Urinary bladder (tissue), 3 donors: ENCODE measurements at regions not wholly inside any gene's neighbourhood (a gene's known extent, or its start where the extent isn't known, plus 50 kb on each side); places are given as distances from the start of the nearest gene placed in this dataset.

Experiments
- DNase-seq: peaks from one replicate; pipeline ENCODE4 v3.0.0-alpha.2; 2015; ENCODE audit errors: extremely low spot score
- H3K27ac ChIP-seq: one replicate; pipeline ENCODE4 v1.5.1; 2013; ENCODE audit warnings: low read depth, mild to moderate bottlenecking, moderate library complexity
- H3K36me3 ChIP-seq: one replicate; pipeline ENCODE4 v1.6.1; 2013; ENCODE audit warnings: mild to moderate bottlenecking, moderate library complexity; ENCODE audit not compliant: insufficient read depth
- H3K4me1 ChIP-seq: one replicate; pipeline ENCODE4 v1.6.1; 2013; ENCODE audit warnings: mild to moderate bottlenecking, moderate library complexity; ENCODE audit not compliant: insufficient read depth
- H3K4me3 ChIP-seq: one replicate; pipeline ENCODE4 v1.5.1; 2013; ENCODE audit warnings: low read depth, low read length
- WGBS: extraction: QIAGEN DNeasy Blood & Tissue Kit; methylation state at CpG from one replicate; pipeline ENCODE4 v1.1.7; 2013; 5-methylcytosine and 5-hydroxymethylcytosine counted together
- donor health status: healthy with polysubstance abuse.
- donor health status: healthy.

DNA sequence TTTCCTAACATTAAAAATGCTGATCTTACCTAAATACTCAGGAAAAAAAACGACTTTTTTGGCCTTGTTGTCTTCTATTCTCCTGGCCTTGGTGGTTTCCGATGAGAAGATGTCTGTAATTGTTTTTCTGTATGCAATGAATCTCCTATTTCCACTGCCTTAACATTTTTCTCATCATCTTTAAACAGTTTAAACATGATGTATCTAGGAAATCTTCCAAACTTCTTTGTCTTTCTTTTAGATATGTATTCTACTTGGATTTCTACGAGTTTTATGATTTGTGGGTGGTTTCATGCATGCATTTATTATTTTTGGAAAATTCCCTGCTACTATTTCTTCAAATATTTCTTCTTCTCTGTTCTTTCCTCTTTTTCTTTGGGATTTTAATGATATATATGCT lies 288.6 kb upstream of the GYPC start:
- H3K36me3 ChIP-seq = no peaks in the 10 kb centered on the region
- no peak overlapping the region for H3K27ac ChIP-seq
- DNase-seq = no peak
- no peaks in the 10 kb centered on the region for H3K4me1 ChIP-seq
- H3K4me3 ChIP-seq = no peak overlapping the region
- 62% methylated on average over 3 of the region's 3 CpGs for WGBS

DNA sequence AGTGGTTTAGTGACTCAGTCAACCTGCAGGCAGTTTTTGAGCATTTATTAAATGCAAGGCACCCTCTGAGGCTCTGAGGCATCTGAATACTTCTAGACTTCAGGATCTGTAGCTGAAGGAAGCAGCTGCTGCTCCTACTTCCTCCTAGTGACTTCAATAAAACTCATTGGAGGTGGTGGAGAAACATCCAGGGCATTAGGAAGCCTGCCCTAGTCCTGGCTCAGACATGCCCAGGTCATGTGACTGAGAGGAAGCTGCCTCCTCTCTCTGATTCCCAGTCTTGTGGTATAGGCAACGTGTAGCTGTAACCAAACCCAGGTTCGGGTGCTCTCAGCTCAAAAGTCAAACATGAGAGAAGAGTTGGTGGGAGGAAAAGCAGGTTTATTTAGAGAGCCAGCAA lies 287.2 kb upstream of the GYPC start:
- H3K4me1 ChIP-seq = peaks cover 2% of the 10 kb centered on the region
- WGBS = 76% methylated on average over 2 of the region's 2 CpGs
- no peaks in the 10 kb centered on the region for H3K36me3 ChIP-seq
- H3K27ac ChIP-seq = no peak overlapping the region
- no peak for DNase-seq
- H3K4me3 ChIP-seq = no peak overlapping the region

DNA sequence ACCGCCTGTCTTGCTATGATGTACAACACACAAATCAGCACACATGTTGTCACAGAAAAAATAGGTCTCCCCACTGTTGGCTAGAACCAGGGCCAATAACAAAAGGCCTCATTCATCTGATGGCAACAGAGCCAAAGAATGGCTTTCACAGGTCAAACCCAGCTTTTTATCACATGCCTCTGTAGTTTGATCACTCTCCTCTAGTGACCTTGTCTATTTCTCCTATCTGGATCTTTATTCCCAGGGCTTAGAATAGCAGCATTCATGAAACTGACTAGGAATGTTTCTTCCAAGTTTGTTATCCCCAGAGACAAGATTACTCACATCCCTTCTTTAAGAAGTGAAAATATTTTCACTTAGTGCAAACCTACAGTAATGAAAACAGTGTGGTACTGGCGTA lies 285.8 kb upstream of the GYPC start:
- Histone ChIP-seq H3K27ac (no peak overlapping the region), H3K4me1 (peaks cover 2% of the 10 kb centered on the region), H3K36me3 (no peaks in the 10 kb centered on the region), H3K4me3 (no peak overlapping the region)
- DNase-seq = no peak
- 71% methylated on average over 2 of the region's 2 CpGs for WGBS

DNA sequence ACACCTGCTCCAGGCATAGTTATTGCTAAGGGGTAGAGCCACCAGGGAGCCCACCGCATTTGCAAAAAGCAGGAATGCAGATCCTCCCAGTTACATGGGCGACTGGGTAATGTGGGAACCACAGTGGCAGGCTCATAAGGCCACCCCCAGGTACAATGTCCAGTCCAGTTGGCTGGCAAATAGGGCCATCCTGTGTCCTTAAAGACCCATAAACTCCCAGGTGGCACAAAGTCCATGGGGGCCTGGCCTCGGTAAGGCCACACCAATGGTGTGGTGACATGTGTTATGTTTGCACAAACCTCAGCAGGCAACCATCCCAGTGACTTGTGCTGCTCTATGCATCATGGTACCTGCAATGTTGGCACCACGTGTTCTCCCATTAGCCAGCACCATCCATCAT lies 283.6 kb upstream of the GYPC start:
- peaks cover 2% of the 10 kb centered on the region for H3K4me1 ChIP-seq
- H3K4me3 ChIP-seq = no peak overlapping the region
- no peaks in the 10 kb centered on the region for H3K36me3 ChIP-seq
- no peak overlapping the region for H3K27ac ChIP-seq
- WGBS = 95% methylated on average over 4 of the region's 4 CpGs
- no peak for DNase-seq

DNA sequence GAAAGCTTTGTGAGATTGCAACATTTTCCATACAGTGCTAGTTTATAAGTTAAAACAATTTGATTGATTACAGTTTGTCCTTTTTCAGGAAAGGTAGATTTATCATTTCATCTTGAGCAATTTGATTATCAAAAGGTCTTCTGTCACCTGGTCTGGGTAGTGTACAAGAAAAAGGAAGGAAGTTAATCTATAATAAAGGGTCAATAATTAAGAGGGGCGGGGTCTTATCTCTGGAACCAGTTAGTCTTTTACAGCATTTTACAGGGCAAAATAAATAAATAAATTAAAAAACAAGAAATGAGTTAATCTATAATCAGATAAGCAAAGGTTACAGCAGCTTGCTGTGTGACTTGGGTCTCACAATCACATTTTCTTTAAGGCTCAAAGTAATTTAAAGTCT lies 277.8 kb upstream of the GYPC start:
- WGBS = 84% methylated on average over 1 of the region's 1 CpG
- no peak for DNase-seq
- Histone ChIP-seq H3K4me3 (no peak overlapping the region), H3K27ac (no peak overlapping the region), H3K4me1 (peaks cover 2% of the 10 kb centered on the region), H3K36me3 (no peaks in the 10 kb centered on the region)

DNA sequence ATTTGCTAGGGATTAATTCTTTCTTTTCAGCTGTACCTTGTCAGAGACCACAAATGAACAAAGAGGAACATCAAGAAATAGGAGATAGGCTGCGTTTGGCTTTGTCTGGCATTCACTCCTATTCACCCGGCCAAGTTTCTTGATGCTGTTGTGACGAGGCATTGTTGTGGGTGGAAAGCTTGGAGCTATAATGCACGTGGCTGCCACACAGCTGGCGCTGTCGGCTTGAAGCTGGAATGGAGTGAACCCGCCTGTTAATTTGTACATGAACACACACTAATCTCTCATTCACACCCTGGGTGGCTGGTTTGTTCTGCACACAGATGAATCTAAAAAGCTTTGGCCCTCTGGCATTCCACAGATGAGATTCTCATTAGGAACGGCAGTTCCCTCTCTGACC lies 274.9 kb upstream of the GYPC start:
- H3K4me3 ChIP-seq = no peak overlapping the region
- DNase-seq = no peak
- H3K36me3 ChIP-seq = no peaks in the 10 kb centered on the region
- H3K27ac ChIP-seq = no peak overlapping the region
- no peaks in the 10 kb centered on the region for H3K4me1 ChIP-seq
- 69% methylated on average over 8 of the region's 8 CpGs for WGBS

DNA sequence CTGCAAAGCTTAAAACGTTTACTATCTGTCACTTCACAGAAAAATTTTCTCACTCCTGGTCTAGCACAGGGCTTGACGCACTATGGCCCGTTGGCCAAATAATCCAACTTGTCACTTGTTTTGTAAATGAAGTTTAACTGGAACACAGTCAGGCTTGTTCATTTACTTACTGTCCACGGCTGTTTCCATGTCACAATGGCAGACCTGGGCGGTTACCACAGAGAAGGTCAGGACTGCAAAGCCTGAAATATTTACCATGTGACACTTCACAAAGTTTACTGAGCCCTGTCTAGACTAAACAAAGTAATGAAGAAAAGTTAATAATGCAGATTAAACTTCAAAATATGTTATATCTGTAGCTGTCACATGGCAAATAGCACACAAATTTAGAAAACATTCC lies 273.0 kb upstream of the GYPC start:
- Histone ChIP-seq H3K4me1 (no peaks in the 10 kb centered on the region), H3K27ac (no peak overlapping the region), H3K4me3 (no peak overlapping the region), H3K36me3 (no peaks in the 10 kb centered on the region)
- DNase-seq = no peak
- WGBS = 80% methylated on average over 5 of the region's 5 CpGs

DNA sequence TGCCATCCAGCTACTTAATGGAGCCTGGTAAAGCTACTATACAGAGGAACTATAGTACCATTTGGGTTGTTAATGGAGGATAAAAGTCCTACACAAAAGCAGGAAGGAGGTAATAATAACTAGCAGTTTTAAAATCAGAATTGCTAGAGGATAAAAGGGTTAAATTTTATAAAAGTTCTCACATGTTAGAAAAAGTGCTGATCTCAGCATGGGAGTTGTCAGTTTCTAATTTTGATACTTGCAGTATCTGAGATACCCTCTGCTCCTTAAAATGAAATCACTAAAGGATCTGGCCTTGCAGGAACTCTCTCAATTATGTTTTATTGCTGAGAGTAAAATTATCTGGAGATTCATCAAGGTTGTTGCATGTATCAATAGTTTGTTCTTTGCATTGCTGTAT lies 272.2 kb upstream of the GYPC start:
- no peak for DNase-seq
- H3K27ac ChIP-seq = no peak overlapping the region
- H3K4me1 ChIP-seq = no peaks in the 10 kb centered on the region
- no peak overlapping the region for H3K4me3 ChIP-seq
- no peaks in the 10 kb centered on the region for H3K36me3 ChIP-seq

DNA sequence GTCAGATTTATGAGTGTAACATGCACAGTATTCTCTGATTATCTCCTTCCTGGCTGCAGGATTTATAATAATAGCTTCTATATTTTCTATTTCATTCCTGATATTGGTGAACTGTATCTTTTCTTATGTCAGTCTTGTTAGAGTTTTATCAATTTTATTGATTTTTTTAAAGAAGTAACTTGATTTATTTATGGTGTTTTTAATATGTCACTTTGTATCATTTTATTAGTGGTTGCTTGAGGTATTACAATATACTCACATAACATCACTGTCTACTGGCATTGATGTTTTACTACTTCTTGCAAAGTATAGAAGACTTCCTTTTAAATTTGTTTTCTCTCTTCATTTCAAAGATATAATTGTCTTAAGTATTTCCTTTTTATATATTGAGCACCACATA lies 270.5 kb upstream of the GYPC start:
- Histone ChIP-seq H3K4me3 (no peak overlapping the region), H3K4me1 (no peaks in the 10 kb centered on the region), H3K36me3 (no peaks in the 10 kb centered on the region), H3K27ac (no peak overlapping the region)
- no peak for DNase-seq

DNA sequence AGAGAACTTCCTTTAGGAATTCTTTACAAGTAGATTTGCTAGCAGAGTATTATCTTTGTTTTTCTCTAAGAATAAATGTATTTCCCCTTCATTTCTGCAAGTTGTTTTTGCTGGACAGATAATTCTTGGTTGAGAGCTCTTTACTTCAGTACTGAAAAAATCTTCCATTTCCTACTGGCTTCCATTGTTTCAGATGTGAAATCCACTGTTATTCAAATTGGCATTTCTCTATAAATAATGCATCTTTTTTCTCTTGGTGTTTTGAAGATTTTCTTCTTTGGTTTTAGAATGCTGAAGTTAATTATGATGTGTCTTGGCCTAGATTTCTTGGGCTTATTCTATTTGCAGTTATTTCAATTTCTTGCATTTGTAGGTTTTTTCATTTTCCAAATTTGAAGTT lies 270.0 kb upstream of the GYPC start:
- H3K4me3 ChIP-seq = no peak overlapping the region
- H3K4me1 ChIP-seq = no peaks in the 10 kb centered on the region
- no peak for DNase-seq
- H3K36me3 ChIP-seq = no peaks in the 10 kb centered on the region
- H3K27ac ChIP-seq = no peak overlapping the region

DNA sequence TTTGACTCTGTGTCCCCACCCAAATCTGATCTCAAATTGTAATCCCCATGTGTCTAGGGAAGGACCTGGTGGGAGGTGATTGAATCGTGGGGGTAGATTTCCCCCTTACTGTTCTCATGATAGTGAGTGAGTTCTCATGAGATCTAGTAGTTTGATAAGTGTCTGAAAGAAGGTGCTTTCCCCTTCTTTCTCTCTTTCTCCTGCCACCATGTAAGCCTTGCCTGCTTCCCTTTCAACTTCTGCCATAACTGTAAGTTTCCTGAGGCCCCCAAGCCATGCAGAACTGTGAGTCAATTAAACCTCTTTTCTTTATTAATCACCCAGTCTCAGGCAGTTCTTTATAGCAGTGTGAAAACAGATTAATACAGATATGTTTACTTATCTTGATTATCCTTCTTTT lies 266.5 kb upstream of the GYPC start:
- 76% methylated on average over 1 of the region's 1 CpG for WGBS
- Histone ChIP-seq H3K4me1 (no peaks in the 10 kb centered on the region), H3K36me3 (no peaks in the 10 kb centered on the region), H3K4me3 (no peak overlapping the region), H3K27ac (no peak overlapping the region)
- no peak for DNase-seq

DNA sequence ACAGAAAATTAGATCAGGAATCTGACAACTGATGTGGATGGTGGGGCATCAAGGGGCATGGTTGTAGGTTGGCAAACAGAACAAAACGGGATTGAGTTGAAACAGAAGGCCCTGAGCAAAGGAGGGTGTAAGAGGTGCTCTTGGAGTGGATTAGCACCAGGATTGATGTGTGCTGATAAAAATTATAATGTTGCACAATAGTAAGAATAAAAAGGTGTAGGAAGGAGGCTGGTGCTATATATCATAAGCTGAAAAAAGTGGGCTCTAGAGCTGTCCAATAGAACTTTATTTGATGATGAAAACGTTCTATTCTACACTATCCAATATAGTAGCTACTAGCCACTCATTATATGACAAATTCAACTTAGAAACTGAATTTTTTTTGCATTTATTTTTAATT lies 263.1 kb upstream of the GYPC start:
- no peak for DNase-seq
- Histone ChIP-seq H3K27ac (no peak overlapping the region), H3K36me3 (no peaks in the 10 kb centered on the region), H3K4me3 (no peak overlapping the region), H3K4me1 (no peaks in the 10 kb centered on the region)
- 77% methylated on average over 2 of the region's 2 CpGs for WGBS

DNA sequence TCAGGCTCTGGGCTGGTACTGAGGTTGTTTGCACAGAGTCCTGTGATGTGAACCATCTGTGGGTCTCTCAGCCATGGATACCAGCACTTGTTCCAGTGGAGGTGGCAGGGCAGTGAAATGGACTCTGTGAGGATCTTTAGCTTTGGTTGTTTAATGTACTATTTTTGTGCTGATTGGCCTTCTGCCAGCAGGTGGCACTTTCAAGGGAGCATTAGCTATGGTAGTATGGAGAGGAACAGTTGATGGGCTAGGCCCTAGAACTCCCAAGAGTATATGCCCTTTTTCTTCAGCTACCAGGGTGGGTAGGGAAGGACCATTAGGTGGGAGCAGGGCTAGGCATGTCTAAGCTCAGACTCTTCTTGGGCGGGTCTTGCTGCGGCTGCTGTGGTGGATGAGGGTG lies 257.0 kb upstream of the GYPC start:
- Histone ChIP-seq H3K4me1 (no peaks in the 10 kb centered on the region), H3K36me3 (no peaks in the 10 kb centered on the region), H3K4me3 (no peak overlapping the region), H3K27ac (no peak overlapping the region)
- DNase-seq = no peak
- 99% methylated on average over 2 of the region's 2 CpGs for WGBS

DNA sequence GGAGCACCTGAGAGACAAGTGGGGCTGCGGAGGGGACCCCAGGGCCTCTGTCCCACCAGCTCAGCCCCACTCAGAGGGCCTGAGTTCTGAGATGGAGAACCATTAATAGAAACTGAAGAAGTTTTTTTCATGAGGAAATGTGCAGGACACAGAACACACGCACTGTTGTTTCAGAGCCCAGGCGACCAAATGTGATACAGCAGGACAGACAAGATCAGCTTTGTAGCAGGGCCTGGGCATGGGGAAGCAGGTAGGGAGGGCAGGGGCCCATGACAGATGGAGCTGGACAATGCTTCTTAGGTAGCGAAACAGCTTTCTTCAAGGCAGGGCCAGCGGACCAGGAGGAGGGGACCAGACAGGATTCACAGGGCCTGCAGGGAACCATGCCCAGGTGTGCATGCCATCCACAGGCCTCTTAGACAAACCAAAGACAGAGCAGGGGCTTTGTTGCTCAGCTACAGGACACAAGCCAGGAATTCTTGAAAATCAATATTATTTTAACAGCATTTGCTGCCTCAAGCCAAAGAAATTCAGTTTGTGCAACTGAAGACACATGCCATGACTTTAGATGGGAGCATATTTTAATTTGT lies 252.8 kb upstream of the GYPC start:
- H3K36me3 ChIP-seq = no peaks in the 10 kb centered on the region
- 93% methylated on average over 5 of the region's 5 CpGs for WGBS
- no peak overlapping the region for H3K27ac ChIP-seq
- H3K4me1 ChIP-seq = no peaks in the 10 kb centered on the region
- no peak for DNase-seq
- no peak overlapping the region for H3K4me3 ChIP-seq

DNA sequence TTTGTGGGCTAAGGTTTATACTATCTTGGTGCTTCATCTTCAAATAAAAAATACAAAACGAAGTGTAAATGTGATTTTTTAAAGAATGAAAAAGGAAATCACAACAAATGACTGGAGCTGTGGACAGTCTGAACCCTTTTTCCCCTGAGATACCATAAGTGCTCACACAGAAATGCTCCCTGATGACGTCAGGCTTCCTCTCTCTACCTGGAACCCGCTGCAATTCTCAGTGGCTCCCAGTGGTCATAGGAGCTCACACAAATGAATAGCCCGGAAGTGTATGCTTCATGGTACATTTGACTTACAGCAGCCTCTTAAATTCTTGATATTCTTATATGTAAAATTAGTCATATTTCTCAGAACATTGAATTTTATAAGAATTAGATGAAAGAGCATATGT lies 249.7 kb upstream of the GYPC start:
- no peak for DNase-seq
- WGBS = 82% methylated on average over 4 of the region's 4 CpGs
- H3K27ac ChIP-seq = no peak overlapping the region
- no peaks in the 10 kb centered on the region for H3K36me3 ChIP-seq
- no peak overlapping the region for H3K4me3 ChIP-seq
- H3K4me1 ChIP-seq = no peaks in the 10 kb centered on the region
